Right atrium auricular region (tissue), 2 donors: ENCODE measurements at regions not wholly inside any gene's neighbourhood (a gene's known extent, or its start where the extent isn't known, plus 50 kb on each side); places are given as distances from the start of the nearest gene placed in this dataset.

ENCODE experiments used
- DNase-seq: peaks from one replicate; pipeline ENCODE4 v3.0.0-alpha.2; 2019; ENCODE audit warnings: low spot score
- H3K27ac ChIP-seq, 2 donors: fragments of 200-600 bp; sonication (generic); 1 replicate in 1 of 2; 2 replicates in 1 of 2; pipeline ENCODE4 v1.5.1; 2016 to 2019
- H3K27me3 ChIP-seq, 2 donors: fragments of 200-600 bp; sonication (generic); one replicate each; pipeline versions ENCODE4 v1.5.1 to v1.6.0; 2017 to 2019
- H3K36me3 ChIP-seq: fragments of 200-600 bp; sonication (generic); one replicate; pipeline ENCODE4 v1.5.1; 2016
- H3K4me1 ChIP-seq, 2 donors: fragments of 200-600 bp; sonication (generic); one replicate each; pipeline versions ENCODE4 v1.5.1 to v1.6.0; 2017 to 2019
- H3K4me3 ChIP-seq, 2 donors: fragments of 200-600 bp; sonication (generic); 1 replicate in 1 of 2; 2 replicates in 1 of 2; pipeline ENCODE4 v1.5.1; 2017 to 2019; ENCODE audit warnings: mild to moderate bottlenecking in 1 of 2, moderate library complexity in 1 of 2
- H3K9me3 ChIP-seq, 2 donors: fragments of 200-600 bp; sonication (generic); one replicate each; pipeline ENCODE4 v1.5.1; 2019
- CTCF ChIP-seq, 2 donors: fragments of 200-600 bp; sonication (generic); IDR thresholded peaks; one replicate each; pipeline ENCODE4 v1.5.1; 2019; ENCODE audit warnings: antibody characterized with exemption in 2 of 2

GRCh38 chr2:182639971-182640370, 76.1 kb upstream of the DNAJC10 start:
- Histone ChIP-seq H3K27me3 (no peaks in the 10 kb centered on the region), H3K27ac (no peak overlapping the region), H3K4me3 (no peak overlapping the region), H3K36me3 (no peaks in the 10 kb centered on the region), H3K9me3 (no peaks in the 10 kb centered on the region), H3K4me1 (no peaks in the 10 kb centered on the region)
- no peak for DNase-seq
- TF ChIP-seq CTCF (IDR thresholded peaks at IDR 0.05), result no peak

GRCh38 chr2:182642328-182642727, 73.7 kb upstream of the DNAJC10 start:
- Histone ChIP-seq H3K4me3 (no peak overlapping the region), H3K36me3 (no peaks in the 10 kb centered on the region), H3K27ac (no peak overlapping the region), H3K27me3 (no peaks in the 10 kb centered on the region), H3K9me3 (no peaks in the 10 kb centered on the region), H3K4me1 (no peaks in the 10 kb centered on the region)
- no peak for TF ChIP-seq CTCF (IDR thresholded peaks at IDR 0.05)
- peak; percentile 77 for DNase-seq

GRCh38 chr2:182646763-182647498, 69.1 kb upstream of the DNAJC10 start:
- H3K4me1 ChIP-seq, result no peaks in the 10 kb centered on the region
- no peak for DNase-seq
- no peaks in the 10 kb centered on the region for H3K36me3 ChIP-seq
- no peaks in the 10 kb centered on the region for H3K27me3 ChIP-seq
- no peak overlapping the region for H3K27ac ChIP-seq
- TF ChIP-seq CTCF (IDR thresholded peaks at IDR 0.05), result no peak
- no peak overlapping the region for H3K4me3 ChIP-seq
- no peaks in the 10 kb centered on the region for H3K9me3 ChIP-seq

GRCh38 chr2:182647499-182647787, 68.6 kb upstream of the DNAJC10 start:
- H3K4me3 ChIP-seq, result no peak overlapping the region
- DNase-seq, result no peak
- no peaks in the 10 kb centered on the region for H3K9me3 ChIP-seq
- no peaks in the 10 kb centered on the region for H3K36me3 ChIP-seq
- no peaks in the 10 kb centered on the region for H3K27me3 ChIP-seq
- no peak overlapping the region for H3K27ac ChIP-seq
- TF ChIP-seq CTCF (IDR thresholded peaks at IDR 0.05), result no peak
- H3K4me1 ChIP-seq, result no peaks in the 10 kb centered on the region

- DNase-seq, result no peak
Observed at GRCh38 chr2:182649316-182649715, 66.7 kb upstream of the DNAJC10 start.

More at GRCh38 chr2:182649316-182649715, 66.7 kb upstream of the DNAJC10 start:
- peak; percentile 22 to 63 for TF ChIP-seq CTCF (IDR thresholded peaks at IDR 0.05)
- H3K36me3 ChIP-seq, result no peaks in the 10 kb centered on the region
- H3K9me3 ChIP-seq, result no peaks in the 10 kb centered on the region
- no peaks in the 10 kb centered on the region for H3K4me1 ChIP-seq
- no peak overlapping the region for H3K27ac ChIP-seq
- no peaks in the 10 kb centered on the region for H3K27me3 ChIP-seq
- no peak overlapping the region for H3K4me3 ChIP-seq
